Esophagus muscularis mucosa (tissue), 4 donors: ENCODE measurements at regions not wholly inside any gene's neighbourhood (a gene's known extent, or its start where the extent isn't known, plus 50 kb on each side); places are given as distances from the start of the nearest gene placed in this dataset.
"Not testable (repeated sequence)": the region's sequence is repeated elsewhere in the genome, so short reads cannot be mapped to it uniquely, and the experiment has no call there.

ENCODE experiments used
- DNase-seq: peaks from one replicate; pipeline ENCODE4 v3.0.0-alpha.2; 2017; ENCODE audit errors: extremely low spot score
- H3K27ac ChIP-seq, 4 donors: fragments of 200-600 bp; sonication (generic); replicated peaks in 1 of 4; 1 replicate in 3 of 4; 2 replicates in 1 of 4; pipeline ENCODE4 v1.5.1; 2016 to 2019; ENCODE audit warnings: mild to moderate bottlenecking in 1 of 4
- H3K27me3 ChIP-seq, 4 donors: fragments of 200-600 bp; sonication (generic); one replicate each; pipeline versions ENCODE4 v1.5.1 to v1.6.0; 2016 to 2019
- H3K36me3 ChIP-seq, 4 donors: fragments of 200-600 bp; sonication (generic); one replicate each; pipeline ENCODE4 v1.5.1; 2016 to 2019
- H3K4me1 ChIP-seq, 4 donors: fragments of 200-600 bp; sonication (generic); one replicate each; pipeline ENCODE4 v1.5.1; 2016 to 2019
- H3K4me3 ChIP-seq, 4 donors: fragments of 200-600 bp; sonication (generic); 1 replicate in 2 of 4; 2 replicates in 2 of 4; pipeline ENCODE4 v1.5.1; 2016 to 2019; ENCODE audit warnings: mild to moderate bottlenecking in 4 of 4, moderate library complexity in 1 of 4
- H3K9me3 ChIP-seq, 4 donors: fragments of 200-600 bp; sonication (generic); 1 replicate in 3 of 4; 2 replicates in 1 of 4; pipeline ENCODE4 v1.5.1; 2016 to 2019
- EP300 ChIP-seq: sonication (generic); formaldehyde crosslinking; IDR thresholded peaks from one replicate; pipeline ENCODE4 v1.6.1; 2017; ENCODE audit warnings: antibody characterized with exemption
- POLR2A ChIP-seq: fragments of 450-650 bp; IDR thresholded peaks from one replicate; pipeline ENCODE4 v1.6.1; 2017; ENCODE audit warnings: antibody characterized with exemption, moderate library complexity, mild to moderate bottlenecking, low read depth
- POLR2AphosphoS5 ChIP-seq, 2 donors: sonication (generic); formaldehyde crosslinking; IDR thresholded peaks; one replicate each; pipeline ENCODE4 v1.6.1; 2017; ENCODE audit warnings: antibody characterized with exemption in 2 of 2
- WGBS: methylation state at CpG from one replicate; pipeline ENCODE4 v1.1.5; 2018; 5-methylcytosine and 5-hydroxymethylcytosine counted together
- intact Hi-C: fragments of 100-400 bp; cut with DNase I; formaldehyde crosslinking; loops from one replicate; pipeline ENCODE4 v1.15.1; 2023
- TF ChIP-seq, protein P1 (sequence below), 3 experiments: fragments of 200-600 bp in 2 of 3; fragments of 450-650 bp in 1 of 3; sonication (generic) in 2 of 3; IDR thresholded peaks; one replicate each; pipeline ENCODE4 v1.5.1; 2017 to 2019; ENCODE audit warnings: antibody characterized with exemption in 3 of 3, mild to moderate bottlenecking in 2 of 3, moderate library complexity in 1 of 3

DNA sequence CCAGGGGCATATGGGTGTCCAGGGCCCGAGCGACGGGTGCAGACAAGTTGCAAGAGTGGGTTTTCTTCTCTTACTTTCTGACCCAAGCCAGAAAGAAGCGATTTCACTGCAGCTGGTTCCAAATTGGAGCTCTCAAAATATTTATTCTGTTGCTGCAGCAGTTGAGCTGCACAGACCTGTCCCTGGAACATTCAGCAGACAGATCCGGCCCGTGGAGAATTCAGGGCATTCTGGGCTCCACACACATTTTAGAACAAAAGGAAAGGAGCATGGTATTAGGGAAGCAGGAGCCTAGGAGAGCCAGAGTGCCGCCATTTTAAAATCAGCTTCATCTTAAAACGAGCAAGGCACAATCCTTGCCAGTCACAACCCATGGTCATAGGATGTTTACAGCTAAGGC is 135.3 kb upstream of the TPM1 start:
- peaks cover 6 to 62% (median 53%) of the 10 kb centered on the region in 4 donors for H3K4me1 ChIP-seq
- peak overlapping the region in 1 of 4 donors; percentile 22 for H3K4me3 ChIP-seq
- DNase-seq = no peak
- H3K27ac ChIP-seq = peak overlapping the region; percentile 89 to 95 (median 93)
- no peaks in the 10 kb centered on the region for H3K27me3 ChIP-seq
- 56% methylated on average over 8 of the region's 8 CpGs for WGBS
- no peaks in the 10 kb centered on the region for H3K9me3 ChIP-seq
- TF ChIP-seq, protein P1, sequence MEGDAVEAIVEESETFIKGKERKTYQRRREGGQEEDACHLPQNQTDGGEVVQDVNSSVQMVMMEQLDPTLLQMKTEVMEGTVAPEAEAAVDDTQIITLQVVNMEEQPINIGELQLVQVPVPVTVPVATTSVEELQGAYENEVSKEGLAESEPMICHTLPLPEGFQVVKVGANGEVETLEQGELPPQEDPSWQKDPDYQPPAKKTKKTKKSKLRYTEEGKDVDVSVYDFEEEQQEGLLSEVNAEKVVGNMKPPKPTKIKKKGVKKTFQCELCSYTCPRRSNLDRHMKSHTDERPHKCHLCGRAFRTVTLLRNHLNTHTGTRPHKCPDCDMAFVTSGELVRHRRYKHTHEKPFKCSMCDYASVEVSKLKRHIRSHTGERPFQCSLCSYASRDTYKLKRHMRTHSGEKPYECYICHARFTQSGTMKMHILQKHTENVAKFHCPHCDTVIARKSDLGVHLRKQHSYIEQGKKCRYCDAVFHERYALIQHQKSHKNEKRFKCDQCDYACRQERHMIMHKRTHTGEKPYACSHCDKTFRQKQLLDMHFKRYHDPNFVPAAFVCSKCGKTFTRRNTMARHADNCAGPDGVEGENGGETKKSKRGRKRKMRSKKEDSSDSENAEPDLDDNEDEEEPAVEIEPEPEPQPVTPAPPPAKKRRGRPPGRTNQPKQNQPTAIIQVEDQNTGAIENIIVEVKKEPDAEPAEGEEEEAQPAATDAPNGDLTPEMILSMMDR (IDR thresholded peaks at IDR 0.05) = no peak
- TF ChIP-seq POLR2AphosphoS5 (IDR thresholded peaks at IDR 0.05) (no peak), EP300 (no peak), POLR2A (no peak)
- H3K36me3 ChIP-seq = no peaks in the 10 kb centered on the region
- intact Hi-C loops = loop anchor here (5.0 kb wide), 1 partner anchor 60 kb away; no protein-coding TSS in a partner anchor

DNA sequence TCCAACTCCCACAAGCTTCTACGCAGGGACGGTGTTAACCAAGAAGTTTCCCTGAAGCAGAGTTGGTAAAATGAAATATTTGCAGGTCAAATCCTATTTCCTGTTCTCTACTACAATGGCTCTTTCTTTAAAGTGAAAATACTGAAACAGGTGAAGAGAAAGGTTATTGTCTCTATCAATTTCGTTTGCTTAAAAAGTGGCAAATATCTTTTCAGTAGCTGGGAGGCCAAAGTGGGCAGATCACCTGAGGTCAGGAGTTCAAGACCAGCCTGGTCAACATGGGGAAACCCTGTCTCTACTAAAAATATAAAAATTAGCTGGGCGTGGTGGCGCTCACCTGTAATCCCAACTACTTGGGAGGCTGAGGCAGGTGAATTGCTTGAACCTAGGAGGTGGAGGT is 134.2 kb upstream of the TPM1 start:
- not testable (repeated sequence) for DNase-seq

DNA sequence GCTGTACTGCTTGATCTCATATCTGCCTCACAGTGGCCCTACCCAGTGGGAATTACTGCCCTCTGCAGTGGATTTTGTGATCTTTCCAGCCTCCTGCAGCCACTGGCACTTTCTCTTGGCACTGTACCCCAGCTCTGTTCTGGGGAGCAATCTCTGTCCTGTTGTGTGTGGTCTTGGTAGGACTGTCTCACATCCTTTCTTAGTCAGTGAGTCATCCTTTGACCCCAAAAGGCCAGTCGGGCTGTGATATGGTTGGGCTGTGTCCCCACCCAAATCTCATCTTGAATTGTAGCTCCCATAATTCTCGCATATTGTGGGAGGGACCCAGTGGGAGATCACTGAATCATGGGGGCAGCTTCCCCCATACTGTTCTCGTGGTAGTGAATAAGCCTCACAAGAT is 133.3 kb upstream of the TPM1 start:
- intact Hi-C loops = loop anchor here (5.0 kb wide), 1 partner anchor 62 kb away; no protein-coding TSS in a partner anchor
- no peak for TF ChIP-seq POLR2A
- no peak for TF ChIP-seq EP300
- TF ChIP-seq, protein P1 (IDR thresholded peaks at IDR 0.05) = no peak
- no peak for TF ChIP-seq POLR2AphosphoS5 (IDR thresholded peaks at IDR 0.05)
- Histone ChIP-seq H3K4me3 (no peak overlapping the region), H3K27ac (peak overlapping the region in 1 of 4 donors; percentile 95), H3K4me1 (peaks cover 9 to 53% (median 50%) of the 10 kb centered on the region in 4 donors), H3K9me3 (no peaks in the 10 kb centered on the region), H3K27me3 (no peaks in the 10 kb centered on the region), H3K36me3 (no peaks in the 10 kb centered on the region)
- 86% methylated on average over 3 of the region's 3 CpGs for WGBS
- DNase-seq = no peak

More for the DNA sequence above, 134.2 kb upstream of the TPM1 start:
- H3K9me3 ChIP-seq, H3K4me3 ChIP-seq, H3K36me3 ChIP-seq, H3K27me3 ChIP-seq: not testable (repeated sequence)
- intact Hi-C loops = loop anchor here (5.0 kb wide), 1 partner anchor 61 kb away; no protein-coding TSS in a partner anchor
- Histone ChIP-seq H3K27ac (peak overlapping the region; percentile 89 to 95 (median 93)), H3K4me1 (peaks cover 9 to 62% (median 57%) of the 10 kb centered on the region in 4 donors)
- 89% methylated on average over 5 of the region's 5 CpGs for WGBS

DNA sequence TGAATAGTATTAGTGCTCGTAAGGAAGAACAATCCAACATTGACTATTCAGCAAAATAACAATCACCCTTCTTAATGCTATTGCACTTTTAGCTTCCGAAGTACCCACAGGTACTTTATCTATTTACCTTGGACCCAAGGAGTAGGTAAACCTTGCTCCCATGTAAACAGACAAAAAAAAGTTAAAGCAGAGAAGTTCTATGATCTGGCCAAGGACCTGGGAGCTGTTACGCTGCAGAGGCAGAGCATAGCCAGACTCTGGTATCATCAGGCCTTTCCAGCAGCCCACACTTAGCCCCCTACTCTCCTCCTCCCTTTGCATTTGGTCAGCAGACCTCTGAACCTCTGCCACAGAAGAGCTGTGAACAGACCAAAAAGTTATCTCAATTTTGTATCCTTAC is 130.3 kb upstream of the TPM1 start:
- 88% methylated on average over 3 of the region's 3 CpGs for WGBS
- intact Hi-C loops = no loop called here
- peaks cover 3 to 24% (median 22%) of the 10 kb centered on the region in 4 donors for H3K4me1 ChIP-seq
- no peak overlapping the region for H3K4me3 ChIP-seq
- TF ChIP-seq, protein P1 (IDR thresholded peaks at IDR 0.05) = no peak
- TF ChIP-seq EP300 = no peak
- no peak for TF ChIP-seq POLR2A
- no peaks in the 10 kb centered on the region for H3K36me3 ChIP-seq
- peak overlapping the region in 2 of 4 donors; percentile 28 to 47 for H3K27ac ChIP-seq
- no peak for DNase-seq
- no peaks in the 10 kb centered on the region for H3K9me3 ChIP-seq
- H3K27me3 ChIP-seq = no peaks in the 10 kb centered on the region

DNA sequence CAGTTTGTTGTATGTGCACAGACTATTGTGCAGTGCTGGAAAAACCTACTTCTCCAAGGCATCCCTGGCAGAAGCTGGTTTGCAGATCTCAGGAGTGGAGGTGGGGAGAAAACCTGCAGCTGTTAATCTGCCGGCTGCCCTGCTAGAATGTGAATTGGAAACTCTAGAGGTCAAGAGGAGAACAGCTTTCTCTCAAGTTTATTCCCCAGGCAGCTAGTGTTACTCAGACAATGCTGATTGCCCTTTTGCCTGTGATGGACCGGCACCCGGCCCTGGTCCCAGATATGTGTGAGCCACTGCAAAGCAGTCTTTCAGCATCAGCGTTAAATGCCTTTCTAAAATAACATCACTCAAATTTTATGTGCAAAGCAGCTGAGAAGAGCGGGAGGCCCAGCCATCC is 129.7 kb upstream of the TPM1 start:
- no peaks in the 10 kb centered on the region for H3K9me3 ChIP-seq
- no peaks in the 10 kb centered on the region for H3K36me3 ChIP-seq
- no peaks in the 10 kb centered on the region for H3K27me3 ChIP-seq
- peak overlapping the region in 3 of 4 donors; percentile 20 to 47 (median 28) for H3K27ac ChIP-seq
- no peak overlapping the region for H3K4me3 ChIP-seq
- 60% methylated on average over 5 of the region's 5 CpGs for WGBS
- H3K4me1 ChIP-seq = peaks cover 3 to 19% (median 17%) of the 10 kb centered on the region in 4 donors
- no peak for DNase-seq
- intact Hi-C loops = no loop called here
- TF ChIP-seq, protein P1 (IDR thresholded peaks at IDR 0.05) = peak in 1 of 3 experiments; percentile 13
- TF ChIP-seq POLR2A = no peak
- no peak for TF ChIP-seq EP300
- no peak for TF ChIP-seq POLR2AphosphoS5 (IDR thresholded peaks at IDR 0.05)
